Brain microvascular endothelial cell (primary cell): ENCODE measurements at regions not wholly inside any gene's neighbourhood (a gene's known extent, or its start where the extent isn't known, plus 50 kb on each side); places are given as distances from the start of the nearest gene placed in this dataset.

ENCODE experiments used
- DNase-seq: peaks from one replicate; pipeline ENCODE4 v3.0.0-alpha.2; 2020
- H3K27ac ChIP-seq: fragments of 250-450 bp; sonication (Bioruptor Pico); 2 replicates; pipeline ENCODE4 v1.5.1; 2020; ENCODE audit warnings: mild to moderate bottlenecking, moderate library complexity
- H3K27me3 ChIP-seq: fragments of 250-450 bp; sonication (Bioruptor Pico); replicated peaks from 2 replicates; pipeline ENCODE4 v1.5.1; 2020; ENCODE audit warnings: mild to moderate bottlenecking
- H3K36me3 ChIP-seq: fragments of 250-450 bp; sonication (Bioruptor Pico); replicated peaks from 2 replicates; pipeline ENCODE4 v1.5.1; 2020; ENCODE audit warnings: mild to moderate bottlenecking
- H3K4me3 ChIP-seq: 2 replicates; pipeline ENCODE4 v1.5.1; 2011; ENCODE audit warnings: low read depth, mild to moderate bottlenecking, control low read depth, low read length, moderate library complexity
- CTCF ChIP-seq: IDR thresholded peaks from 2 replicates; pipeline ENCODE4 v1.5.1; 2011; ENCODE audit warnings: low read depth, mild to moderate bottlenecking, moderate library complexity, low read length, control low read depth, inconsistent platforms; ENCODE audit errors: missing control alignments
- in situ Hi-C: cut with HindIII; loops from 2 replicates; pipeline ENCODE4 v1.10.0; 2017; ENCODE audit warnings: low sequenced_read_pairs, low pct_ligation_motif_present

- TF ChIP-seq CTCF: no peak
- Histone ChIP-seq H3K27ac (no peak overlapping the region), H3K27me3 (no peaks in the 10 kb centered on the region), H3K36me3 (no peaks in the 10 kb centered on the region), H3K4me3 (no peak overlapping the region)
- no peak for DNase-seq
- in situ Hi-C loops: no loop called here
These were observed 324.8 kb downstream of the TEX29 start for GRCh38 chr13:111645198-111645597.

GRCh38 chr13:111645598-111646455 is 325.4 kb downstream of the TEX29 start:
- no peak for TF ChIP-seq CTCF
- in situ Hi-C loops: no loop called here

GRCh38 chr13:111646456-111646855 is 326.0 kb downstream of the TEX29 start:
- in situ Hi-C loops: no loop called here
- no peak for DNase-seq
- no peak for TF ChIP-seq CTCF
- no peak overlapping the region for H3K27ac ChIP-seq
- no peaks in the 10 kb centered on the region for H3K27me3 ChIP-seq
- no peaks in the 10 kb centered on the region for H3K36me3 ChIP-seq
- no peak overlapping the region for H3K4me3 ChIP-seq

More at GRCh38 chr13:111645598-111646455, 325.4 kb downstream of the TEX29 start:
- no peak overlapping the region for H3K27ac ChIP-seq
- no peaks in the 10 kb centered on the region for H3K36me3 ChIP-seq
- no peak for DNase-seq
- H3K4me3 ChIP-seq: no peak overlapping the region
- no peaks in the 10 kb centered on the region for H3K27me3 ChIP-seq

- no peak for DNase-seq
- H3K27ac ChIP-seq: no peak overlapping the region
- H3K36me3 ChIP-seq: no peaks in the 10 kb centered on the region
- no peaks in the 10 kb centered on the region for H3K27me3 ChIP-seq
- H3K4me3 ChIP-seq: no peak overlapping the region
- in situ Hi-C loops: no loop called here
- TF ChIP-seq CTCF: no peak
These were observed 328.4 kb downstream of the TEX29 start for GRCh38 chr13:111648885-111649284.

- in situ Hi-C loops: no loop called here
- DNase-seq: no peak
- TF ChIP-seq CTCF: no peak
- no peaks in the 10 kb centered on the region for H3K36me3 ChIP-seq
- H3K27ac ChIP-seq: no peak overlapping the region
- H3K27me3 ChIP-seq: no peaks in the 10 kb centered on the region
- no peak overlapping the region for H3K4me3 ChIP-seq
These were observed 330.2 kb downstream of the TEX29 start for GRCh38 chr13:111650626-111651025.
